ENCODE measurements at regions not wholly inside any gene's neighbourhood (a gene's known extent, or its start where the extent isn't known, plus 50 kb on each side); places are given as distances from the start of the nearest gene placed in this dataset.
"Not testable (repeated sequence)": the region's sequence is repeated elsewhere in the genome, so short reads cannot be mapped to it uniquely, and the experiment has no call there.

GRCh38 chr17:31746884-31747495, 112.1 kb downstream of the COPRS start:
- no peak for DNase-seq

- DNase-seq = no peak
Measured at GRCh38 chr17:31745964-31746600, 113.0 kb downstream of the COPRS start.

- no peak for DNase-seq
Measured at GRCh38 chr17:31744511-31744951, 114.5 kb downstream of the COPRS start.

- DNase-seq = no peak
Measured at GRCh38 chr17:31743797-31744196, 115.2 kb downstream of the COPRS start.

GRCh38 chr17:31741371-31741770, 117.7 kb downstream of the COPRS start:
- DNase-seq = no peak

- no peak for DNase-seq
Measured at GRCh38 chr17:31740611-31741082, 118.4 kb downstream of the COPRS start.

- DNase-seq = no peak
Measured at GRCh38 chr17:31738996-31739699, 119.9 kb downstream of the COPRS start.

GRCh38 chr17:31738488-31738887, 120.6 kb downstream of the COPRS start:
- no peak for DNase-seq

GRCh38 chr17:31738067-31738466, 121.0 kb downstream of the COPRS start:
- DNase-seq = no peak

- no peak for DNase-seq
Measured at GRCh38 chr17:31736855-31737625, 122.0 kb downstream of the COPRS start.

- DNase-seq = no peak
Measured at GRCh38 chr17:31733326-31733725, 125.7 kb downstream of the COPRS start.

- DNase-seq = not testable (repeated sequence)
Measured at GRCh38 chr17:31731585-31732154, 127.4 kb downstream of the COPRS start.

GRCh38 chr17:31731118-31731517, 127.9 kb downstream of the COPRS start:
- no peak for DNase-seq

- DNase-seq = no peak
Measured at GRCh38 chr17:31726980-31727427, 132.0 kb downstream of the COPRS start.

GRCh38 chr17:31724619-31725018, 134.4 kb downstream of the COPRS start:
- DNase-seq = no peak

GRCh38 chr17:31724026-31724425, 135.0 kb downstream of the COPRS start:
- DNase-seq = no peak

GRCh38 chr17:31722251-31723056, 136.6 kb downstream of the COPRS start:
- no peak for DNase-seq

GRCh38 chr17:31721291-31722025, 137.6 kb downstream of the COPRS start:
- DNase-seq = no peak

GRCh38 chr17:31717251-31717650, 141.8 kb downstream of the COPRS start:
- not testable (repeated sequence) for DNase-seq

- DNase-seq = no peak
Measured at GRCh38 chr17:31715446-31715845, 143.6 kb downstream of the COPRS start.

- no peak for DNase-seq
Measured at GRCh38 chr17:31704483-31704882, 154.6 kb downstream of the COPRS start.
